ENCODE measurements at regions not wholly inside any gene's neighbourhood (a gene's known extent, or its start where the extent isn't known, plus 50 kb on each side); places are given as distances from the start of the nearest gene placed in this dataset.
"Not testable (repeated sequence)": the region's sequence is repeated elsewhere in the genome, so short reads cannot be mapped to it uniquely, and the experiment has no call there.

GRCh38 chr6:134784336-134784735 lies 165.6 kb downstream of the ALDH8A1 start:
- no peak for DNase-seq (ENCODE audit: low spot score)

GRCh38 chr6:134778431-134778830 lies 171.5 kb downstream of the ALDH8A1 start:
- DNase-seq (ENCODE audit: low spot score), result no peak

GRCh38 chr6:134774201-134774638 lies 175.7 kb downstream of the ALDH8A1 start:
- DNase-seq (ENCODE audit: low spot score), result peak; percentile 12

GRCh38 chr6:134772671-134773360 lies 177.1 kb downstream of the ALDH8A1 start:
- DNase-seq (ENCODE audit: low spot score), result no peak

GRCh38 chr6:134768931-134769330 lies 181.0 kb downstream of the ALDH8A1 start:
- no peak for DNase-seq (ENCODE audit: low spot score)

GRCh38 chr6:134766497-134766896 lies 183.4 kb downstream of the ALDH8A1 start:
- DNase-seq (ENCODE audit: low spot score), result no peak

GRCh38 chr6:134764741-134765140 lies 185.2 kb downstream of the ALDH8A1 start:
- peak; percentile 62 for DNase-seq (ENCODE audit: low spot score)

- DNase-seq (ENCODE audit: low spot score), result not testable (repeated sequence)
These were observed 186.3 kb downstream of the ALDH8A1 start for GRCh38 chr6:134763575-134763974.

- DNase-seq (ENCODE audit: low spot score), result no peak
These were observed 191.3 kb downstream of the ALDH8A1 start for GRCh38 chr6:134758621-134759020.

- no peak for DNase-seq (ENCODE audit: low spot score)
These were observed 192.0 kb downstream of the ALDH8A1 start for GRCh38 chr6:134757911-134758361.

GRCh38 chr6:134756374-134757025 lies 193.4 kb downstream of the ALDH8A1 start:
- no peak for DNase-seq (ENCODE audit: low spot score)

- no peak for DNase-seq (ENCODE audit: low spot score)
These were observed 195.7 kb downstream of the ALDH8A1 start for GRCh38 chr6:134754013-134754690.

GRCh38 chr6:134753001-134753400 lies 196.9 kb downstream of the ALDH8A1 start:
- DNase-seq (ENCODE audit: low spot score), result no peak

- no peak for DNase-seq (ENCODE audit: low spot score)
These were observed 197.5 kb downstream of the ALDH8A1 start for GRCh38 chr6:134752445-134752844.

GRCh38 chr6:134750669-134751068 lies 199.2 kb downstream of the ALDH8A1 start:
- no peak for DNase-seq (ENCODE audit: low spot score)

GRCh38 chr6:134748484-134748883 lies 201.4 kb downstream of the ALDH8A1 start:
- DNase-seq (ENCODE audit: low spot score), result no peak

GRCh38 chr6:134747197-134747596 lies 202.7 kb downstream of the ALDH8A1 start:
- not testable (repeated sequence) for DNase-seq (ENCODE audit: low spot score)

GRCh38 chr6:134746140-134746539 lies 203.8 kb downstream of the ALDH8A1 start:
- no peak for DNase-seq (ENCODE audit: low spot score)

- not testable (repeated sequence) for DNase-seq (ENCODE audit: low spot score)
These were observed 204.7 kb downstream of the ALDH8A1 start for GRCh38 chr6:134745192-134745591.

GRCh38 chr6:134744301-134744700 lies 205.6 kb downstream of the ALDH8A1 start:
- DNase-seq (ENCODE audit: low spot score), result no peak

GRCh38 chr6:134741200-134741536 lies 208.7 kb downstream of the ALDH8A1 start:
- no peak for DNase-seq (ENCODE audit: low spot score)

- peak; percentile 90 for DNase-seq (ENCODE audit: low spot score)
These were observed 209.3 kb downstream of the ALDH8A1 start for GRCh38 chr6:134740473-134741199.
